GM23338 (cell line): ENCODE measurements at regions not wholly inside any gene's neighbourhood (a gene's known extent, or its start where the extent isn't known, plus 50 kb on each side); places are given as distances from the start of the nearest gene placed in this dataset.

Source experiments
- CREB1 ChIP-seq: fragments of 250-450 bp; sonication (Bioruptor Pico); IDR thresholded peaks from 2 replicates; pipeline ENCODE4 v1.5.0; 2020; ENCODE audit warnings: low read depth, mild to moderate bottlenecking, moderate library complexity
- CTCF ChIP-seq, 2 experiments: fragments of 200-600 bp in 1 of 2; sonication (generic) in 1 of 2; conservative IDR thresholded peaks; 2 replicates each; pipeline versions ENCODE4 v1.5.1 to v1.6.1; 2016 to 2017; ENCODE audit warnings: antibody characterized with exemption in 2 of 2, low read depth in 2 of 2, mild to moderate bottlenecking in 2 of 2, moderate library complexity in 1 of 2
- EZH2 ChIP-seq: fragments of 200-600 bp; sonication (generic); IDR thresholded peaks from one replicate; pipeline ENCODE4 v1.8.0; 2017; ENCODE audit warnings: antibody characterized with exemption, mild to moderate bottlenecking, low read depth; ENCODE audit not compliant: unreplicated experiment
- EZH2phosphoT487 ChIP-seq: fragments of 200-600 bp; sonication (generic); IDR thresholded peaks from one replicate; pipeline ENCODE4 v1.8.1; 2018; ENCODE audit warnings: antibody characterized with exemption; ENCODE audit not compliant: unreplicated experiment
- NANOG ChIP-seq: IDR thresholded peaks from 2 replicates; pipeline ENCODE4 v1.6.1; 2016; ENCODE audit warnings: antibody characterized with exemption, borderline replicate concordance
- POLR2AphosphoS5 ChIP-seq: IDR thresholded peaks from 2 replicates; pipeline ENCODE4 v1.6.1; 2016; ENCODE audit warnings: antibody characterized with exemption, low read depth
- REST ChIP-seq: IDR thresholded peaks from one replicate; pipeline ENCODE4 v1.6.1; 2018; ENCODE audit warnings: antibody characterized with exemption; ENCODE audit not compliant: unreplicated experiment
- ZNF331 ChIP-seq: fragments of 250-450 bp; sonication (Bioruptor Pico); IDR thresholded peaks from 2 replicates; pipeline ENCODE4 v1.5.0; 2020; ENCODE audit warnings: low read depth, mild to moderate bottlenecking, moderate library complexity
- ZNF462 ChIP-seq: fragments of 250-450 bp; sonication (Bioruptor Pico); IDR thresholded peaks from 2 replicates; pipeline ENCODE4 v1.5.0; 2020; ENCODE audit warnings: mild to moderate bottlenecking, moderate library complexity

- TF ChIP-seq CTCF (conservative IDR thresholded peaks at IDR 0.05; ENCODE audit: low read depth in 2 of 2) (no peak), EZH2phosphoT487 (no peak), POLR2AphosphoS5 (no peak), EZH2 (no peak), NANOG (no peak), REST (no peak), ZNF331 (CRISPR knock-in tag) (no peak), ZNF462 (no peak), CREB1 (no peak)
Measured at GRCh38 chr1:69499203-69499803, 68.4 kb upstream of the LRRC7 start.
